Astrocyte (in vitro differentiated cells and primary cell): ENCODE measurements at regions not wholly inside any gene's neighbourhood (a gene's known extent, or its start where the extent isn't known, plus 50 kb on each side); places are given as distances from the start of the nearest gene placed in this dataset.

Source experiments
- DNase-seq: peaks from one replicate; pipeline ENCODE4 v3.0.0-alpha.2; 2010; ENCODE audit warnings: low read depth
- FAIRE-seq: peaks from 2 replicates; lab custom pipeline; 2011; peaks lifted over from hg19 to GRCh38; lab: Jason Lieb, UNC
- H2AFZ ChIP-seq: 2 replicates; pipeline ENCODE4 v1.6.0; 2012; ENCODE audit warnings: low read depth, low read length, inconsistent platforms
- H3K27ac ChIP-seq: 2 replicates; pipeline ENCODE4 v1.5.1; 2011; ENCODE audit warnings: low read depth, low read length, inconsistent platforms
- H3K27me3 ChIP-seq: 2 replicates; pipeline ENCODE4 v1.6.0; 2011; ENCODE audit warnings: low read length, inconsistent platforms; ENCODE audit not compliant: insufficient read depth
- H3K36me3 ChIP-seq: 2 replicates; pipeline ENCODE4 v1.5.1; 2011; ENCODE audit warnings: low read length, inconsistent platforms; ENCODE audit not compliant: insufficient read depth
- H3K4me1 ChIP-seq: 2 replicates; pipeline ENCODE4 v1.5.1; 2011; ENCODE audit warnings: low read length, inconsistent platforms; ENCODE audit not compliant: insufficient read depth
- H3K4me2 ChIP-seq: 2 replicates; pipeline ENCODE4 v1.6.0; 2012; ENCODE audit warnings: low read length, inconsistent platforms
- H3K4me3 ChIP-seq: 2 replicates; pipeline ENCODE4 v1.5.1; 2011; ENCODE audit warnings: low read depth, mild to moderate bottlenecking, low read length, inconsistent platforms; ENCODE audit not compliant: insufficient read depth
- H3K79me2 ChIP-seq: 2 replicates; pipeline ENCODE4 v1.6.0; 2012; ENCODE audit warnings: mild to moderate bottlenecking, low read length, inconsistent platforms; ENCODE audit not compliant: insufficient read depth
- H3K9ac ChIP-seq: 2 replicates; pipeline ENCODE4 v1.6.0; 2012; ENCODE audit warnings: mild to moderate bottlenecking, low read length, inconsistent platforms
- H3K9me3 ChIP-seq: 2 replicates; pipeline ENCODE4 v1.5.1; 2012; ENCODE audit warnings: low read depth, mild to moderate bottlenecking, low read length, inconsistent platforms; ENCODE audit not compliant: insufficient read depth
- H4K20me1 ChIP-seq: 2 replicates; pipeline ENCODE4 v1.6.0; 2012; ENCODE audit warnings: low read length, inconsistent platforms; ENCODE audit not compliant: insufficient read depth
- H3K27ac Mint-ChIP-seq: one replicate; pipeline ENCODE4 v1.8.0; 2021; ENCODE audit warnings: mild to moderate bottlenecking, mixed read lengths; ENCODE audit not compliant: unreplicated experiment
- H3K27me3 Mint-ChIP-seq: one replicate; pipeline ENCODE4 v1.8.0; 2021; ENCODE audit warnings: low read depth, mixed read lengths; ENCODE audit not compliant: unreplicated experiment
- H3K36me3 Mint-ChIP-seq: one replicate; pipeline ENCODE4 v1.8.0; 2021; ENCODE audit warnings: low read depth, mixed read lengths; ENCODE audit not compliant: unreplicated experiment
- H3K4me1 Mint-ChIP-seq: one replicate; pipeline ENCODE4 v1.8.0; 2021; ENCODE audit warnings: low read depth, mixed read lengths; ENCODE audit not compliant: unreplicated experiment
- H3K4me3 Mint-ChIP-seq: one replicate; pipeline ENCODE4 v1.8.0; 2021; ENCODE audit warnings: mild to moderate bottlenecking, moderate library complexity, mixed read lengths; ENCODE audit not compliant: unreplicated experiment
- H3K9me3 Mint-ChIP-seq: one replicate; pipeline ENCODE4 v1.8.0; 2021; ENCODE audit warnings: mild to moderate bottlenecking, mixed read lengths; ENCODE audit not compliant: unreplicated experiment
- CTCF ChIP-seq: IDR thresholded peaks from 2 replicates; pipeline ENCODE4 v1.5.1; 2011; ENCODE audit warnings: low read depth, mild to moderate bottlenecking, inconsistent platforms, low read length, moderate library complexity; ENCODE audit not compliant: insufficient read depth
- EZH2 ChIP-seq: IDR thresholded peaks from 2 replicates; pipeline ENCODE4 v1.6.1; 2012; ENCODE audit warnings: mild to moderate bottlenecking, low read length, inconsistent platforms; ENCODE audit not compliant: insufficient read depth

- no peak overlapping the region for H3K4me2 ChIP-seq
- TF ChIP-seq EZH2, result no peak
- TF ChIP-seq CTCF, result no peak
- no peak overlapping the region for H3K4me3 ChIP-seq
- Mint-ChIP-seq H3K4me1 (no peaks in the 10 kb centered on the region), H3K27me3 (peaks cover 19% of the 10 kb centered on the region), H3K4me3 (no peak overlapping the region), H3K36me3 (no peaks in the 10 kb centered on the region), H3K9me3 (no peaks in the 10 kb centered on the region), H3K27ac (no peak overlapping the region)
- no peaks in the 10 kb centered on the region for H3K79me2 ChIP-seq
- H4K20me1 ChIP-seq, result no peaks in the 10 kb centered on the region
- DNase-seq, result no peak
- no peak overlapping the region for H3K27ac ChIP-seq
- H3K27me3 ChIP-seq, result no peaks in the 10 kb centered on the region
- FAIRE-seq, result no peak
- H2AFZ ChIP-seq, result no peak overlapping the region
- no peaks in the 10 kb centered on the region for H3K36me3 ChIP-seq
- H3K9me3 ChIP-seq, result no peaks in the 10 kb centered on the region
- no peak overlapping the region for H3K9ac ChIP-seq
- H3K4me1 ChIP-seq, result no peaks in the 10 kb centered on the region
Measured at GRCh38 chr2:176467595-176467994, 198.4 kb downstream of the MTX2 start.

GRCh38 chr2:176468457-176469113, 199.3 kb downstream of the MTX2 start:
- TF ChIP-seq CTCF (no peak), EZH2 (no peak)
- no peak overlapping the region for H3K27ac ChIP-seq
- H3K9me3 ChIP-seq, result no peaks in the 10 kb centered on the region
- DNase-seq, result no peak
- H3K36me3 Mint-ChIP-seq, result no peaks in the 10 kb centered on the region
- H3K27ac Mint-ChIP-seq, result no peak overlapping the region
- no peak overlapping the region for H2AFZ ChIP-seq
- no peak overlapping the region for H3K9ac ChIP-seq
- FAIRE-seq, result no peak
- H3K4me2 ChIP-seq, result no peak overlapping the region
- no peaks in the 10 kb centered on the region for H3K36me3 ChIP-seq
- no peaks in the 10 kb centered on the region for H3K27me3 ChIP-seq
- H4K20me1 ChIP-seq, result no peaks in the 10 kb centered on the region
- no peak overlapping the region for H3K4me3 ChIP-seq
- H3K4me1 Mint-ChIP-seq, result no peaks in the 10 kb centered on the region
- no peaks in the 10 kb centered on the region for H3K4me1 ChIP-seq
- no peak overlapping the region for H3K4me3 Mint-ChIP-seq
- no peaks in the 10 kb centered on the region for H3K79me2 ChIP-seq
- peaks cover 19% of the 10 kb centered on the region for H3K27me3 Mint-ChIP-seq
- no peaks in the 10 kb centered on the region for H3K9me3 Mint-ChIP-seq

- no peak overlapping the region for H3K27ac Mint-ChIP-seq
- no peaks in the 10 kb centered on the region for H3K36me3 Mint-ChIP-seq
- Histone ChIP-seq H3K27me3 (no peaks in the 10 kb centered on the region), H4K20me1 (no peaks in the 10 kb centered on the region), H3K4me3 (no peak overlapping the region), H3K4me1 (no peaks in the 10 kb centered on the region), H3K79me2 (no peaks in the 10 kb centered on the region), H3K36me3 (no peaks in the 10 kb centered on the region), H3K9me3 (no peaks in the 10 kb centered on the region), H3K27ac (no peak overlapping the region), H2AFZ (no peak overlapping the region), H3K9ac (no peak overlapping the region), H3K4me2 (no peak overlapping the region)
- H3K4me1 Mint-ChIP-seq, result no peaks in the 10 kb centered on the region
- H3K27me3 Mint-ChIP-seq, result peaks cover 21% of the 10 kb centered on the region
- FAIRE-seq (no peak), DNase-seq (no peak)
- no peaks in the 10 kb centered on the region for H3K9me3 Mint-ChIP-seq
- no peak overlapping the region for H3K4me3 Mint-ChIP-seq
- no peak for TF ChIP-seq CTCF
- TF ChIP-seq EZH2, result no peak
Measured at GRCh38 chr2:176470713-176471112, 201.5 kb downstream of the MTX2 start.
